CD4-positive, alpha-beta T cell treated with Interleukin-17A for 4 hours (primary cell): ENCODE measurements at regions not wholly inside any gene's neighbourhood (a gene's known extent, or its start where the extent isn't known, plus 50 kb on each side); places are given as distances from the start of the nearest gene placed in this dataset.

ENCODE experiments used
- DNase-seq: peaks from one replicate; pipeline ENCODE4 v3.0.0-alpha.2; 2020; ENCODE audit warnings: mixed read lengths

GRCh38 chr12:46131732-46132469 lies 136.9 kb downstream of the SLC38A1 start:
- DNase-seq: no peak

GRCh38 chr12:46127656-46128055 lies 137.3 kb upstream of the SCAF11 start:
- no peak for DNase-seq

- DNase-seq: no peak
Measured at GRCh38 chr12:46126050-46126727, 135.8 kb upstream of the SCAF11 start.

- DNase-seq: peak; percentile 65
Measured at GRCh38 chr12:46124848-46125619, 134.7 kb upstream of the SCAF11 start.

GRCh38 chr12:46124132-46124847 lies 133.9 kb upstream of the SCAF11 start:
- no peak for DNase-seq

GRCh38 chr12:46112364-46112763 lies 122.0 kb upstream of the SCAF11 start:
- DNase-seq: no peak

GRCh38 chr12:46111715-46112114 lies 121.3 kb upstream of the SCAF11 start:
- no peak for DNase-seq

- no peak for DNase-seq
Measured at GRCh38 chr12:46110928-46111699, 120.7 kb upstream of the SCAF11 start.

- DNase-seq: no peak
Measured at GRCh38 chr12:46110223-46110611, 119.8 kb upstream of the SCAF11 start.

- DNase-seq: no peak
Measured at GRCh38 chr12:46109343-46110222, 119.2 kb upstream of the SCAF11 start.

- no peak for DNase-seq
Measured at GRCh38 chr12:46108721-46109120, 118.3 kb upstream of the SCAF11 start.

GRCh38 chr12:46107591-46107990 lies 117.2 kb upstream of the SCAF11 start:
- no peak for DNase-seq

GRCh38 chr12:46105735-46106134 lies 115.4 kb upstream of the SCAF11 start:
- DNase-seq: no peak

- DNase-seq: no peak
Measured at GRCh38 chr12:46103559-46104383, 113.4 kb upstream of the SCAF11 start.

- no peak for DNase-seq
Measured at GRCh38 chr12:46101485-46101869, 111.1 kb upstream of the SCAF11 start.

- no peak for DNase-seq
Measured at GRCh38 chr12:46100551-46101484, 110.4 kb upstream of the SCAF11 start.

- no peak for DNase-seq
Measured at GRCh38 chr12:46089414-46090162, 99.2 kb upstream of the SCAF11 start.

- DNase-seq: no peak
Measured at GRCh38 chr12:46087916-46088439, 97.6 kb upstream of the SCAF11 start.
